Breast epithelium (tissue), 3 donors: ENCODE measurements at regions not wholly inside any gene's neighbourhood (a gene's known extent, or its start where the extent isn't known, plus 50 kb on each side); places are given as distances from the start of the nearest gene placed in this dataset.

Source experiments
- POLR2A ChIP-seq: fragments of 450-650 bp; IDR thresholded peaks from one replicate; pipeline ENCODE4 v1.6.1; 2016; ENCODE audit warnings: antibody characterized with exemption, mild to moderate bottlenecking, moderate library complexity
- POLR2AphosphoS5 ChIP-seq, 3 donors: sonication (generic); formaldehyde crosslinking; IDR thresholded peaks; one replicate each; pipeline ENCODE4 v1.6.1; 2017; ENCODE audit warnings: antibody characterized with exemption in 3 of 3
- TF ChIP-seq, protein P1 (sequence below), 3 donors: fragments of 450-650 bp; IDR thresholded peaks; one replicate each; pipeline ENCODE4 v1.5.1; 2016 to 2017; ENCODE audit warnings: antibody characterized with exemption in 3 of 3, mild to moderate bottlenecking in 3 of 3, moderate library complexity in 3 of 3

DNA sequence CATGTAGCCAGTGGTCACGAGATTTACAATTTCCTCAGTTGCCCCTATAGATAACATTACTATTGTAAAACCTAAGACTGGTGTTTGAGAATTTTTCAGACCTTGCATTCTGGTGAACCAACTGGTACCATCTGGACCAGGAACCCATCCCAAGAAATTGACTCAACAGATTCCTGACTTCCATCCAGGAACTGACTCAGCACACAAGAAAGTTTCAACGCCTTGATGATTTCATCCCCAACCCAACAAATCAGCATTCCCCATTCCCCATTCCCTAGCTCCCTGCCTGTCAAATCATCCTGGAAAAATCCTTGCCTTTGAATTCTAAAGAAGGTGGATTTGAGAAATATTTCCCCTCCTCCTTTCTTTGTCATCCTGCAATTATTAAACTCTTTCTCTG, 529.8 kb upstream of the PRMT6 start:
- TF ChIP-seq, protein P1, sequence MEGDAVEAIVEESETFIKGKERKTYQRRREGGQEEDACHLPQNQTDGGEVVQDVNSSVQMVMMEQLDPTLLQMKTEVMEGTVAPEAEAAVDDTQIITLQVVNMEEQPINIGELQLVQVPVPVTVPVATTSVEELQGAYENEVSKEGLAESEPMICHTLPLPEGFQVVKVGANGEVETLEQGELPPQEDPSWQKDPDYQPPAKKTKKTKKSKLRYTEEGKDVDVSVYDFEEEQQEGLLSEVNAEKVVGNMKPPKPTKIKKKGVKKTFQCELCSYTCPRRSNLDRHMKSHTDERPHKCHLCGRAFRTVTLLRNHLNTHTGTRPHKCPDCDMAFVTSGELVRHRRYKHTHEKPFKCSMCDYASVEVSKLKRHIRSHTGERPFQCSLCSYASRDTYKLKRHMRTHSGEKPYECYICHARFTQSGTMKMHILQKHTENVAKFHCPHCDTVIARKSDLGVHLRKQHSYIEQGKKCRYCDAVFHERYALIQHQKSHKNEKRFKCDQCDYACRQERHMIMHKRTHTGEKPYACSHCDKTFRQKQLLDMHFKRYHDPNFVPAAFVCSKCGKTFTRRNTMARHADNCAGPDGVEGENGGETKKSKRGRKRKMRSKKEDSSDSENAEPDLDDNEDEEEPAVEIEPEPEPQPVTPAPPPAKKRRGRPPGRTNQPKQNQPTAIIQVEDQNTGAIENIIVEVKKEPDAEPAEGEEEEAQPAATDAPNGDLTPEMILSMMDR (IDR thresholded peaks at IDR 0.05), result no peak
- TF ChIP-seq POLR2A (no peak), POLR2AphosphoS5 (IDR thresholded peaks at IDR 0.05) (no peak)
